HCT116 (cell line): ENCODE measurements at regions not wholly inside any gene's neighbourhood (a gene's known extent, or its start where the extent isn't known, plus 50 kb on each side); places are given as distances from the start of the nearest gene placed in this dataset.

Experiments
- ATAC-seq: fragments of 200-7000 bp; cut with Tn5 transposase; 2 replicates; pipeline ENCODE4 v1.9.1; 2020; ENCODE audit warnings: mild to moderate bottlenecking, moderate library complexity
- BruUV-seq: library from RNA; stranded (reverse); fragments of 400-500 nt; replicated peaks from 2 replicates; lab custom pipeline; 2021; lab: Mats Ljungman, UMichigan
- CTCF ChIA-PET: fragments of 300-600 bp; sonication (Branson Sonifier 250); formaldehyde crosslinking; loops from one replicate; lab custom pipeline; 2021; ENCODE audit warnings: antibody characterized with exemption; lab: Charles Lee
- POLR2A ChIA-PET: fragments of 300-600, 350-600 bp; sonication (Branson Sonifier 250); formaldehyde crosslinking; loops from one replicate; lab custom pipeline; 2021; ENCODE audit warnings: antibody characterized with exemption; lab: Charles Lee
- RAD21 ChIA-PET, 2 experiments: fragments of 300-600 bp; sonication (Branson Sonifier 250); formaldehyde crosslinking; loops; one replicate each; lab custom pipeline; 2023; ENCODE audit warnings: low total read pairs in 2 of 2; ENCODE audit not compliant: uncharacterized antibody in 2 of 2, unreplicated experiment in 2 of 2, low non-redundant PET in 1 of 2; lab: Charles Lee
- DNase-seq: peaks from one replicate; pipeline ENCODE4 v3.0.0-alpha.2; 2010; ENCODE audit warnings: low read depth, low spot score
- H2AFZ ChIP-seq: fragments of 200-600 bp; shearing (Covaris generic), sonication (generic); 2 replicates; pipeline ENCODE4 v1.6.1; 2017; ENCODE audit warnings: low read depth, mixed run types, mixed read lengths, antibody characterized with exemption, low read length; ENCODE audit not compliant: poor library complexity, severe bottlenecking
- H3K27ac ChIP-seq: 2 replicates; pipeline ENCODE4 v1.5.1; 2012; ENCODE audit warnings: low read depth, low read length
- H3K27me3 ChIP-seq: fragments of 200-600 bp; sonication (generic); 2 replicates; pipeline ENCODE4 v1.6.1; 2016; ENCODE audit warnings: mixed run types, low read length, mixed read lengths; ENCODE audit not compliant: insufficient read depth
- H3K36me3 ChIP-seq, 2 experiments: fragments of 200-500 bp in 1 of 2; fragments of 200-600 bp in 1 of 2; sonication (Bioruptor generic) in 1 of 2; sonication (generic) in 1 of 2; 2 replicates each; pipeline versions ENCODE4 v1.5.1 to v1.6.1; 2014 to 2016; ENCODE audit warnings: low read length in 2 of 2, inconsistent platforms in 1 of 2, mixed read lengths in 1 of 2, mixed run types in 1 of 2; ENCODE audit not compliant: insufficient read depth in 2 of 2, control insufficient read depth in 1 of 2
- H3K4me1 ChIP-seq, 2 experiments: fragments of 200-600 bp in 1 of 2; sonication (generic) in 1 of 2; 2 replicates each; pipeline versions ENCODE4 v1.5.1 to v1.6.1; 2012 to 2017; ENCODE audit warnings: low read length in 2 of 2, inconsistent platforms in 1 of 2, mild to moderate bottlenecking in 1 of 2, mixed read lengths in 1 of 2, mixed run types in 1 of 2, moderate library complexity in 1 of 2; ENCODE audit not compliant: insufficient read depth in 2 of 2, control insufficient read depth in 1 of 2
- H3K4me2 ChIP-seq: fragments of 200-600 bp; sonication (generic); 2 replicates; pipeline ENCODE4 v1.6.1; 2017; ENCODE audit warnings: mixed run types, low read length, mixed read lengths
- H3K4me3 ChIP-seq, 2 experiments: fragments of 200-600 bp in 1 of 2; sonication (generic) in 1 of 2; replicated peaks in 1 of 2; 2 replicates each; pipeline ENCODE4 v1.5.1; 2011 to 2016; ENCODE audit warnings: low read length in 2 of 2, control low read depth in 1 of 2, low read depth in 1 of 2, mild to moderate bottlenecking in 1 of 2, mixed read lengths in 1 of 2, mixed run types in 1 of 2
- H3K79me2 ChIP-seq: fragments of 200-600 bp; sonication (generic); 2 replicates; pipeline ENCODE4 v1.6.1; 2017; ENCODE audit warnings: mild to moderate bottlenecking, mixed run types, low read length, moderate library complexity, mixed read lengths; ENCODE audit not compliant: insufficient read depth
- H3K9ac ChIP-seq: fragments of 200-600 bp; sonication (generic); 2 replicates; pipeline ENCODE4 v1.6.1; 2016; ENCODE audit warnings: low read length, mixed read lengths
- H3K9me2 ChIP-seq: fragments of 200-600 bp; sonication (generic), shearing (Covaris generic); 2 replicates; pipeline ENCODE4 v1.6.1; 2017; ENCODE audit warnings: mixed run types, mild to moderate bottlenecking, moderate library complexity; ENCODE audit not compliant: insufficient read depth
- H3K9me3 ChIP-seq, 2 experiments: fragments of 200-500 bp in 1 of 2; fragments of 200-600 bp in 1 of 2; sonication (Bioruptor generic) in 1 of 2; sonication (generic) in 1 of 2; 2 replicates each; pipeline ENCODE4 v1.6.1; 2014 to 2017; ENCODE audit warnings: low read length in 2 of 2, mixed read lengths in 2 of 2, inconsistent platforms in 1 of 2, low read depth in 1 of 2, mild to moderate bottlenecking in 1 of 2, mixed run types in 1 of 2, moderate library complexity in 1 of 2; ENCODE audit not compliant: control insufficient read depth in 1 of 2, insufficient read depth in 1 of 2
- H4K20me1 ChIP-seq: fragments of 200-600 bp; sonication (generic), shearing (Covaris generic); 2 replicates; pipeline ENCODE4 v1.6.1; 2017; ENCODE audit warnings: mixed run types, mild to moderate bottlenecking, moderate library complexity; ENCODE audit not compliant: insufficient read depth
- ATF3 ChIP-seq: IDR thresholded peaks from 2 replicates; pipeline ENCODE4 v1.6.1; 2012
- CBX3 ChIP-seq: IDR thresholded peaks from 2 replicates; pipeline ENCODE4 v1.6.1; 2012; ENCODE audit warnings: low read depth
- CTCF ChIP-seq, 3 experiments: fragments of 200-600 bp in 1 of 3; sonication (generic) in 1 of 3; IDR thresholded peaks in 2 of 3; conservative IDR thresholded peaks in 1 of 3; 2 replicates each; pipeline ENCODE4 v1.5.1; 2012 to 2017; ENCODE audit warnings: low read depth in 2 of 3, low read length in 2 of 3, antibody characterized with exemption in 1 of 3, borderline replicate concordance in 1 of 3, control low read depth in 1 of 3, mild to moderate bottlenecking in 1 of 3, mixed read lengths in 1 of 3, mixed run types in 1 of 3, moderate library complexity in 1 of 3; ENCODE audit not compliant: insufficient read depth in 1 of 3
- EGR1 ChIP-seq: IDR thresholded peaks from 2 replicates; pipeline ENCODE4 v1.6.1; 2012; ENCODE audit warnings: low read depth
- ELF1 ChIP-seq: IDR thresholded peaks from 2 replicates; pipeline ENCODE4 v1.6.1; 2012; ENCODE audit warnings: low read depth, borderline replicate concordance
- EZH2phosphoT487 ChIP-seq: fragments of 200-600 bp; IDR thresholded peaks from 2 replicates; pipeline ENCODE4 v1.6.1; 2018; ENCODE audit warnings: antibody characterized with exemption, borderline replicate concordance
- FOSL1 ChIP-seq: IDR thresholded peaks from 2 replicates; pipeline ENCODE4 v1.6.1; 2012; ENCODE audit warnings: low read depth
- JUND ChIP-seq: IDR thresholded peaks from 2 replicates; pipeline ENCODE4 v1.6.1; 2012
- POLR2A ChIP-seq: IDR thresholded peaks from 2 replicates; pipeline ENCODE4 v1.7.0; 2011; ENCODE audit warnings: borderline replicate concordance; ENCODE audit not compliant: insufficient read depth, insufficient read length; ENCODE audit errors: extremely low read depth
- POLR2AphosphoS5 ChIP-seq: IDR thresholded peaks from 2 replicates; pipeline ENCODE4 v1.6.1; 2011; ENCODE audit warnings: mild to moderate bottlenecking, low read depth, low read length, moderate library complexity
- REST ChIP-seq: IDR thresholded peaks from 2 replicates; pipeline ENCODE4 v1.6.1; 2012; ENCODE audit warnings: low read depth
- SIN3A ChIP-seq: IDR thresholded peaks from 2 replicates; pipeline ENCODE4 v1.6.1; 2012; ENCODE audit warnings: low read depth
- SP1 ChIP-seq: IDR thresholded peaks from 2 replicates; pipeline ENCODE4 v1.6.1; 2012; ENCODE audit warnings: low read depth
- SRF ChIP-seq: IDR thresholded peaks from 2 replicates; pipeline ENCODE4 v1.6.1; 2012; ENCODE audit warnings: low read depth
- TCF7L2 ChIP-seq: IDR thresholded peaks from 2 replicates; pipeline ENCODE4 v1.7.0; 2011; ENCODE audit warnings: borderline replicate concordance, inconsistent platforms; ENCODE audit not compliant: insufficient read depth, insufficient read length; ENCODE audit errors: extremely low read depth
- YY1 ChIP-seq: IDR thresholded peaks from 2 replicates; pipeline ENCODE4 v1.6.1; 2011; ENCODE audit warnings: low read length, low read depth, moderate library complexity, mild to moderate bottlenecking; ENCODE audit not compliant: insufficient replicate concordance; ENCODE audit errors: extremely low read depth
- ZFX ChIP-seq: fragments of 450-650 bp; IDR thresholded peaks from 2 replicates; pipeline ENCODE4 v1.6.1; 2017
- ZNF274 ChIP-seq: fragments of 200-500 bp; sonication (Bioruptor generic); IDR thresholded peaks from 2 replicates; pipeline ENCODE4 v1.6.1; 2014; ENCODE audit warnings: mild to moderate bottlenecking, low read depth, low read length, inconsistent platforms
- intact Hi-C: fragments of 100-400 bp; cut with micrococcal nuclease; formaldehyde crosslinking; loops from 2 replicates; pipeline ENCODE4 v1.10.0; 2022
- TF ChIP-seq, protein P1 (sequence below): IDR thresholded peaks from 2 replicates; pipeline ENCODE4 v1.6.1; 2012

DNA sequence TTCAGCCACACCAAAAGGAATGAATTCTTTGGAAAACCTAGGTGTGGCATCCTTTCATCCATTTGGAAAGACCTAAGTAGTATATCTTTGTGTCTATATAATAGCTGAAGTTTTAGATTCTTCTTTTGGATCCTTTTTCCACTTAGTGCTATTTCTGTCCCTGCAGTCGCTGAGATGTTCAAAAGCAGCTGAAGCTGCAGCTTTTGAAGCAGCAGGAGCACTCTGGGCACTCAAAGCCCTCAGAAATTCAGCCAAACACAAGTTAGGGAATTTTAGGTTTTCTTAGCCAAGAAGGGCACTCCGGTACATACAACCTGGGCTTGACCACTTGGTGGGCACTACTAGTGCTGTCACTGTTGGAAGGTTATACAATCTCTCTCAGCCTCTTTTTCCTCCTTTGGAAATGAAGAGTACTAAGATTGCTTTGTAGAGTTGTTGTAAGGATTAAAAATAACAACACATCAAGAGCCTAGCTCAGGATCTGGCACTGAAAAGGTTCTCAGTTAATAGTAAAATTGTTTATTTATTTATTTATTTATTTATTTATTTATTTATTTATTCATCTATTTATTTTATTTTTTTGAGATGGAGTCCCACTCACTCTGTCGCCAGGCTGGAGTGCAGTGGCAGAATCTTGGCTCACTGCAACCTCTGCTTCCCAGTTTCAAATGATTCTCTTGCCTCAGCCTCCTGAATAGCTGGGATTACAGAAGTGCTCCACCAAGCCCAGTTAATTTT, 71.9 kb upstream of the SLC22A16 start:
- H3K4me2 ChIP-seq = peak overlapping the region; percentile 61

More for the DNA sequence above, 71.9 kb upstream of the SLC22A16 start:
- ChIA-PET POLR2A (interaction anchor here (1.2 kb wide), 1 partner anchor 326 kb away, joined by 6 read pairs; the partner anchor contains the start of gene AMD1), RAD21 (no interaction called here), CTCF (no interaction called here)
- Histone ChIP-seq H4K20me1 (no peaks in the 10 kb centered on the region), H2AFZ (peak overlapping the region; percentile 65), H3K79me2 (no peaks in the 10 kb centered on the region), H3K36me3 (no peaks in the 10 kb centered on the region), H3K27me3 (no peaks in the 10 kb centered on the region), H3K4me3 (peak overlapping the region in 1 of 2 experiments; percentile 16; a peak in 2 of 4 replicates), H3K4me1 (peaks cover 27 to 34% of the 10 kb centered on the region in 2 experiments), H3K9me2 (no peaks in the 10 kb centered on the region), H3K9ac (peak overlapping the region; percentile 48), H3K27ac (peak overlapping the region; percentile 73; the same call in 1 of the 2 replicates), H3K9me3 (peaks cover 0 to 7% of the 10 kb centered on the region in 2 experiments; a peak in 1 of 4 replicates)
- intact Hi-C loops = no loop called here
- peak; percentile 13 for ATAC-seq
- DNase-seq = no peak
- no TSS peak for BruUV-seq
- TF ChIP-seq FOSL1 (no peak), SIN3A (no peak), EGR1 (no peak), REST (no peak), POLR2AphosphoS5 (no peak), SRF (no peak), JUND (no peak), YY1 (no peak), TCF7L2 (no peak), EZH2phosphoT487 (no peak), ELF1 (no peak), CTCF (IDR thresholded peaks at IDR 0.05 in 2 of 3, conservative IDR thresholded peaks at IDR 0.05 in 1 of 3; ENCODE audit: borderline replicate concordance in 1 of 3, insufficient read depth in 1 of 3, low read depth in 2 of 3, low read length in 2 of 3) (no peak), SP1 (no peak), ATF3 (no peak), CBX3 (no peak), ZNF274 (no peak), POLR2A (no peak), ZFX (no peak)
- TF ChIP-seq, protein P1, sequence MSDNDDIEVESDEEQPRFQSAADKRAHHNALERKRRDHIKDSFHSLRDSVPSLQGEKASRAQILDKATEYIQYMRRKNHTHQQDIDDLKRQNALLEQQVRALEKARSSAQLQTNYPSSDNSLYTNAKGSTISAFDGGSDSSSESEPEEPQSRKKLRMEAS = no peak
